ENCODE measurements at regions not wholly inside any gene's neighbourhood (a gene's known extent, or its start where the extent isn't known, plus 50 kb on each side); places are given as distances from the start of the nearest gene placed in this dataset.

GRCh38 chr4:11720292-11720691, 291.6 kb upstream of the HS3ST1 start (continued):
- TF ChIP-seq ZFP41 (tag by site-specific recombination; IDR thresholded peaks at IDR 0.05; ENCODE audit: borderline replicate concordance) = no peak
- TF ChIP-seq ZNF26 (tag by site-specific recombination; IDR thresholded peaks at IDR 0.05) = no peak
- no peak for TF ChIP-seq SCRT1 (tag by site-specific recombination; IDR thresholded peaks at IDR 0.05; ENCODE audit: borderline replicate concordance)
- no peak for TF ChIP-seq ZNF76 (tag by site-specific recombination; IDR thresholded peaks at IDR 0.05; ENCODE audit: borderline replicate concordance, low read depth)
- TF ChIP-seq ZNF610 (tag by site-specific recombination; IDR thresholded peaks at IDR 0.05; ENCODE audit: borderline replicate concordance) = no peak
- TF ChIP-seq ZNF529 (tag by site-specific recombination; IDR thresholded peaks at IDR 0.05; ENCODE audit: insufficient replicate concordance) = no peak
- TF ChIP-seq SETDB1 (IDR thresholded peaks at IDR 0.05; ENCODE audit: insufficient read length, low read length) = no peak

- ChIA-PET CTCF (interaction anchor here (0.7 to 1.1 kb wide), 5 partner anchors 106 to 1507 kb away, joined by 3 read pairs; no protein-coding TSS in a partner anchor), POLR2A (no interaction called here)
- H3K27ac ChIP-seq (ENCODE audit: extremely low read depth, low read depth, low read length) = no peak overlapping the region
- no peaks in the 10 kb centered on the region for H3K9me3 ChIP-seq (ENCODE audit: control insufficient read depth, insufficient read depth, low read depth, low read length)
- H3K4me1 ChIP-seq (ENCODE audit: control insufficient read depth, insufficient read depth, low read length) = no peaks in the 10 kb centered on the region
- H3K4me3 ChIP-seq (ENCODE audit: low read depth, low read length) = no peak overlapping the region
- no peaks in the 10 kb centered on the region for H3K36me3 ChIP-seq (ENCODE audit: control insufficient read depth in 2 of 2, insufficient read depth in 1 of 2, low read length in 2 of 2)
- TF ChIP-seq ZNF837 (tag by site-specific recombination; IDR thresholded peaks at IDR 0.05) (no peak), TCF7L2 (IDR thresholded peaks at IDR 0.05; ENCODE audit: borderline replicate concordance, low read depth, low read length) (no peak), GLI4 (tag by site-specific recombination; IDR thresholded peaks at IDR 0.05) (no peak), PRDM6 (tag by site-specific recombination; IDR thresholded peaks at IDR 0.05) (no peak), MYNN (tag by site-specific recombination; IDR thresholded peaks at IDR 0.05; ENCODE audit: borderline replicate concordance) (no peak), ZNF501 (tag by site-specific recombination; IDR thresholded peaks at IDR 0.05) (no peak), ZBTB6 (tag by site-specific recombination; IDR thresholded peaks at IDR 0.05) (no peak), ZBTB44 (tag by site-specific recombination; IDR thresholded peaks at IDR 0.05) (no peak), KLF16 (tag by site-specific recombination; IDR thresholded peaks at IDR 0.05) (no peak), ZNF398 (tag by site-specific recombination; IDR thresholded peaks at IDR 0.05) (no peak), KLF7 (tag by site-specific recombination; IDR thresholded peaks at IDR 0.05; ENCODE audit: borderline replicate concordance) (no peak), ZNF580 (tag by site-specific recombination; IDR thresholded peaks at IDR 0.05) (no peak), ZFP3 (tag by site-specific recombination; IDR thresholded peaks at IDR 0.05; ENCODE audit: low read depth) (no peak), KLF9 (tag by site-specific recombination; IDR thresholded peaks at IDR 0.05; ENCODE audit: low read depth) (no peak), PRDM2 (tag by site-specific recombination; IDR thresholded peaks at IDR 0.05; ENCODE audit: borderline replicate concordance) (no peak), ZNF335 (tag by site-specific recombination; conservative IDR thresholded peaks at IDR 0.05) (no peak)
These were observed 291.2 kb upstream of the HS3ST1 start for GRCh38 chr4:11719879-11720278.
